SKM-1 (cell line): ENCODE measurements at regions not wholly inside any gene's neighbourhood (a gene's known extent, or its start where the extent isn't known, plus 50 kb on each side); places are given as distances from the start of the nearest gene placed in this dataset.

Source experiments
- DNase-seq: peaks from one replicate; lab custom pipeline; 2025; ENCODE audit not compliant: unreplicated experiment; lab: John Stamatoyannopoulos, UW

GRCh38 chr2:3138621-3139020 lies 239.0 kb downstream of the EIPR1 start:
- DNase-seq = no peak

GRCh38 chr2:3137651-3138300 lies 239.8 kb downstream of the EIPR1 start:
- no peak for DNase-seq

GRCh38 chr2:3135676-3136075 lies 241.9 kb downstream of the EIPR1 start:
- DNase-seq = no peak

GRCh38 chr2:3134026-3134571 lies 243.5 kb downstream of the EIPR1 start:
- no peak for DNase-seq

- DNase-seq = no peak
These were observed 244.7 kb downstream of the EIPR1 start for GRCh38 chr2:3132966-3133365.

GRCh38 chr2:3132466-3132865 lies 245.2 kb downstream of the EIPR1 start:
- no peak for DNase-seq

GRCh38 chr2:3131636-3132326 lies 245.8 kb downstream of the EIPR1 start:
- no peak for DNase-seq

GRCh38 chr2:3130889-3131635 lies 246.6 kb downstream of the EIPR1 start:
- DNase-seq = no peak

- DNase-seq = no peak
These were observed 247.2 kb downstream of the EIPR1 start for GRCh38 chr2:3130444-3130843.

GRCh38 chr2:3129867-3130266 lies 247.8 kb downstream of the EIPR1 start:
- DNase-seq = no peak

GRCh38 chr2:3128786-3129185 lies 248.8 kb downstream of the EIPR1 start:
- no peak for DNase-seq

GRCh38 chr2:3127710-3128109 lies 249.9 kb downstream of the EIPR1 start:
- DNase-seq = no peak

- no peak for DNase-seq
These were observed 250.6 kb downstream of the EIPR1 start for GRCh38 chr2:3126911-3127621.

GRCh38 chr2:3126171-3126910 lies 251.3 kb downstream of the EIPR1 start:
- DNase-seq = no peak

GRCh38 chr2:3125761-3126130 lies 251.9 kb downstream of the EIPR1 start:
- DNase-seq = no peak

- no peak for DNase-seq
These were observed 252.4 kb downstream of the EIPR1 start for GRCh38 chr2:3125001-3125760.

GRCh38 chr2:3122525-3122924 lies 255.1 kb downstream of the EIPR1 start:
- DNase-seq = no peak

- no peak for DNase-seq
These were observed 256.0 kb downstream of the EIPR1 start for GRCh38 chr2:3121601-3122000.

GRCh38 chr2:3117650-3118216 lies 259.9 kb downstream of the EIPR1 start:
- DNase-seq = no peak

GRCh38 chr2:3116371-3116770 lies 261.2 kb downstream of the EIPR1 start:
- DNase-seq = no peak
